ENCODE measurements at regions not wholly inside any gene's neighbourhood (a gene's known extent, or its start where the extent isn't known, plus 50 kb on each side); places are given as distances from the start of the nearest gene placed in this dataset.

- TF ChIP-seq POLR2A (IDR thresholded peaks at IDR 0.05) (no peak), CTCF (IDR thresholded peaks at IDR 0.05) (no peak)
- H3K27ac ChIP-seq: no peak overlapping the region
- no peaks in the 10 kb centered on the region for H3K9me3 ChIP-seq
- no peak for DNase-seq
- no peaks in the 10 kb centered on the region for H3K27me3 ChIP-seq
- intact Hi-C loops (cut with DNase I; ENCODE audit: low total_unique reads): no loop called here
- H3K4me1 ChIP-seq: no peaks in the 10 kb centered on the region
- no peak overlapping the region for H3K4me3 ChIP-seq
- H3K36me3 ChIP-seq: no peaks in the 10 kb centered on the region
Observed at GRCh38 chr9:12880406-12881015, 105.7 kb downstream of the LURAP1L start.

DNA sequence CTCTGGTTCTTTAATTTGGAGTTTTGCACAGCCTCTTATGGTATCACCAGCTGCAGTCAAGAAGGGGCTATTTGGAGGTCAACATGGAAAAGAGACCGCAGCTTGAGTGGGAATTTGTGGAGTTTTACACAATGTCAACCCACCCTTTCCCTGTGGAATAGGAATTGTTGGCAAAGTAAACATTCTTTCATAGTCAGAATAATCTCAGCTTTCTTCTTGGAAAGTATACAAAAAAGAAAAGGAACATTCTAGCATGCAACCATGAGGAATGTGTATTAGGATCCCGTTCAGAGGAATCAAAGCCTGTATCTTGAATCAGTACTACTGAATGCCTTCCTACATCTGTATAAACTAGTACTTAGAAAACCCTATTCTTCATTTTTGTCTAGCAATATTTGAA, 107.6 kb downstream of the LURAP1L start:
- TF ChIP-seq CTCF (IDR thresholded peaks at IDR 0.05): no peak
- TF ChIP-seq POLR2A (IDR thresholded peaks at IDR 0.05): no peak
- DNase-seq: no peak
- no peaks in the 10 kb centered on the region for H3K9me3 ChIP-seq
- peak overlapping the region; percentile 12 for H3K27ac ChIP-seq
- no peaks in the 10 kb centered on the region for H3K4me1 ChIP-seq
- no peaks in the 10 kb centered on the region for H3K27me3 ChIP-seq
- intact Hi-C loops (cut with DNase I; ENCODE audit: low total_unique reads): no loop called here
- no peaks in the 10 kb centered on the region for H3K36me3 ChIP-seq
- H3K4me3 ChIP-seq: no peak overlapping the region

DNA sequence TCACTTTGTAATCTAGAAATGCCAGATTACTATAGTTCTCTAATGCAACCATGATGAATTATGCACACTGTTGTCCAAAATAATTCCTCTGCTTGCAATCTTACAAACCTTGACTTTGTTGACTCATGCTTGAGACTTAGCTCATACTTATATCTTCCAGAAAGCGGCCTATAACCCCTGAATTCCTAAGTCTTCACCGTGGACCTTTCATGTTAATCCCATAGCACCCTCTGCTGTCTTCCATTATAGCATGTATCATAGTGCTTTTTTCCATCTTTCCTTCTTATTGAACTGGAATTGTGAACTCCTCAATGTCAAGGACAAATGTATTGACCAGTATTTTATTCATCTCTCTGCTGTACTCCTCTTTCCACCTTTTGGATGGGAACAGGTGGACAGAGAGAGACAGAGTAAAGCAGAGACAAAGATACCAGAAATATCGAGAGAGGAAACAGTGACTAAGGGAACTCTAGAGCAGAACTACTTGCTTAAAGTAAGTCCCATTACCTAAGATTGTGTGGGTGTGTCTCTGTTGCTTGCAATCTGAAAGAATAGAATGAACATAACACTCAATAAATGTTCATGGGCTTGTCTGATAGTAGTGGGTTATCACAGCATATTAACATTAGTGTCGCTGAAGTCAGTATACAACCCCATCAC, 110.0 kb downstream of the LURAP1L start:
- Histone ChIP-seq H3K4me3 (no peak overlapping the region), H3K4me1 (no peaks in the 10 kb centered on the region), H3K27me3 (no peaks in the 10 kb centered on the region), H3K9me3 (no peaks in the 10 kb centered on the region), H3K27ac (no peak overlapping the region), H3K36me3 (no peaks in the 10 kb centered on the region)
- intact Hi-C loops (cut with DNase I; ENCODE audit: low total_unique reads): no loop called here
- no peak for DNase-seq
- peak; percentile 52 to 63 (median 56) for TF ChIP-seq CTCF (IDR thresholded peaks at IDR 0.05)
- no peak for TF ChIP-seq POLR2A (IDR thresholded peaks at IDR 0.05)

DNA sequence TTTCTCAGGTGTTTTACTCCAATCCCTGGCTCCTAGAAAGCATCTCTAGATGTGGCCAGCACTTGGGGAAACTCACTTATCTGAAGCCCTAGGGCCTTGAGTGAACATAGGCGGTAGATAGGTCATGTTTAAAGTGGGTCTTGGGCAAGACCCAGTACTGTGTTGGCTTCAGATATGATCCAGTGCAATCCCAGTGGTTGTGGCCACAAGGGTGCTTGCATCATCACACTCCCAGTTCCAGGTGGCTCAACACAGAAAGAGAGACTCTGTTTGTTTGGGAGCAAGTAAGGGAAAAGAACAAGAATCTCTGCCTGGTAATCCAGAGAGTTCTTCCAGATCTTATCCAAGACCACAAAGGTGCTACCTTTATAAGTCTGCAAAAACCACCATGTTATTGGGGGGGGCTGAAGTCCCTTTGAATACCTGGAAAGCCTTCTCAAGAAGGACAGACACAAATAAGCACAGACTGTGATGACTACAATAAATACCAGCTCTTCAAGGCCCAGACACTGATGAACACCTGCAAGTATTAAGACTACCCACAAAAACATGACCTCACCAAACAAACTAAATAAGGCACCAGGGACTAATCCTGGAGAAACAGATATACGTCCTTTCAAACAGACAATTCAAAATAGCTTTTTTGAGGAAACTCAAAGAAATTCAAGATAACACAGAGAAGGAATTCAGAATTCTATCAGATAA, 114.7 kb downstream of the LURAP1L start:
- no peaks in the 10 kb centered on the region for H3K36me3 ChIP-seq
- intact Hi-C loops (cut with DNase I; ENCODE audit: low total_unique reads): no loop called here
- H3K27ac ChIP-seq: no peak overlapping the region
- no peak overlapping the region for H3K4me3 ChIP-seq
- TF ChIP-seq CTCF (IDR thresholded peaks at IDR 0.05) (no peak), POLR2A (IDR thresholded peaks at IDR 0.05) (no peak)
- no peak for DNase-seq
- H3K4me1 ChIP-seq: no peaks in the 10 kb centered on the region
- H3K27me3 ChIP-seq: no peaks in the 10 kb centered on the region
- H3K9me3 ChIP-seq: no peaks in the 10 kb centered on the region

DNA sequence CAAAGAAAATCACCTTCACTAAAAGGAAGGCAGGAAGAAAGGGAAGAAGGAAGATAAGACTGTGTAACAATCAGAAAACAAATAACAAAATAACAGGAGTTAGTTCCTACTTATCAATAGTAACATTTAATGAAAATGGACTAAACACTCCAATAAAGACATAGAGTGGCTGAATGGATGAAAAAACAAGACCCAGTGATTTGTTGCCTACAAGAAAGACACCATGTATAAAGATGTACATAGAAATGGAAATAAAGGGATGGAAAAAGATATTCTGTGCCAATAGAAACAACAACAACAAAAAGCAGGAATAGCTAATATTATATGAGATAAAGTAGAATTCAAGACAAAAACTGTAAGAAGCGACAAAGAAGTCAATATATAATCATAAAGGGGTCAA, 116.8 kb downstream of the LURAP1L start:
- Histone ChIP-seq H3K4me1 (no peaks in the 10 kb centered on the region), H3K27me3 (no peaks in the 10 kb centered on the region), H3K9me3 (no peaks in the 10 kb centered on the region), H3K4me3 (no peak overlapping the region), H3K36me3 (no peaks in the 10 kb centered on the region), H3K27ac (no peak overlapping the region)
- intact Hi-C loops (cut with DNase I; ENCODE audit: low total_unique reads): no loop called here
- DNase-seq: no peak
- TF ChIP-seq CTCF (IDR thresholded peaks at IDR 0.05): no peak
- TF ChIP-seq POLR2A (IDR thresholded peaks at IDR 0.05): no peak

Data from uterus (tissue), 3 donors.